ENCODE measurements at regions not wholly inside any gene's neighbourhood (a gene's known extent, or its start where the extent isn't known, plus 50 kb on each side); places are given as distances from the start of the nearest gene placed in this dataset.

DNA sequence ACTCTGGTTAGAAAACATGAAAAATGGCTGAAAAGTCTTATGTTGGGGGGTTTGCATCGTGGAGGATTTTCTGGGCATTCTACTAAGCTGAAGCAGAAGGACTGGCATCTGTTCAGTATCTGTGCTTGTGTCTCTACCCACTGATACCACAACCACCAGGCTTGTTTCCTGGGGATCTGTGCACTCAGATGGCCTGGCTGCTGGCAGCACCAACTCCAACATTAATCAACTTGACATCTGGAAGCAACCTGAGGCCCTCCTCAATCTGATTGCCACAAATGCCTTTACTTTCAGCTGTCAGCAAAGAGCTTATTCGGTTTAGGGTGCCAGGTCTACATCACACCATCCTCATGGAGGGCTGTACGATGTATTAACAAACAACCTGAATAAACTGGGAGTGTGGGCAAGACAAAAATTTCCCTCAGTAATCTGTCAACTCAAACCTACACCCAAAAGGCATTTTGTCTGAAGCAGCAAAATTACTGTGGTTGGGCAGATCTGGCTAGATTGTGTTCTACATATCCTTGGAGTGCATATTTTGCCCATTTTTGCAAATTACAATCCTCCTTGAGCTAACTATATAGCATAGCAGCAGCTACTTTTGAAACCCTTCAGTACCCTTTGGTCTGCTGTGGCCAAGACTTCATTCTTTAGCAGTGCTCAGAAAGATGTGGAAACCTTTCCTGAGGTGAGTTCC lies 74.6 kb downstream of the FOXD1 start:
- DNase-seq: no peak

DNA sequence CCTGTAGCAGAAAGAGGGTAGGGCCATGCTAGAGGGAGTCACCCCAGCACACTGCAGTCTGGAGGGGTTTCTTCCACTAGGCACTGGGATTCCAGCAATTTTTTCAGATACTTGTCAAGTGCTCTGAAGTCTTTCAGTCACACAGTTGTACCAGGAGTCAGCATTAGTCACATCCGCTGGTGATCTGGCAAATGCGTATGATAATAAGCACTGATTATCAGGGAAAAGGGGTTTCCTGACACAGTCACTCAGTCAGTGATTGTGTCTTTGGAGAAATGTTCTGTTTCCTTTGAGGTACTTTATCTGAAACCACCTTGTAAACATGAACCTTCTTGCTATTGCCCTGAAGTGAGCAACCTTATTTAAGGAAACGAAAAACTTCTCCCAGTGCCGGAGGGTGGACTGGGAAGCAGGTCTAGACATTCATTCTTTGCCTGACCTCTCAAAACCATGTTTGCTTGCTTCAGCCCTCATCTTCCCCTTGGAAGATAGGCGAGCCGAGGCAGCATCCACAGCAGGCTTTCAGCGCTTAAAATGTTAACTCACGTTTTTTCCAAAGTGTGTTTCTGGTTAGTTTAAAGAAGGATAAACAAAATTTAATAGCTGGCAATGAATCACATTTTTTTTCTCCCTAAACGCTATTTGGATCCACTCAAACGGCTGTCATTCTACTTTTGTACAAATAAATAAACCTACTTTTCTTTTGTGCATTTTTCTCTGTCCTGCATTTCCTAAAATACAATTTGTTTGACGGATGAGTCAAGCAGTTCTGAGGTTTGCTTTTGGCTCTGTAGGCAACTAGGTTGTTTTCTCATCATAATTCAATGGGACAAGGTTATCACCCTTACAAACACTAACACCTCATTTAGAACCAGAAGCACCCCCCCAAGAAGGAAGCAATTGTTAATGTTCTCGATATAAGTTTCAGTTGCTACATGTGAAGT lies 77.7 kb downstream of the FOXD1 start:
- no peak for DNase-seq

DNA sequence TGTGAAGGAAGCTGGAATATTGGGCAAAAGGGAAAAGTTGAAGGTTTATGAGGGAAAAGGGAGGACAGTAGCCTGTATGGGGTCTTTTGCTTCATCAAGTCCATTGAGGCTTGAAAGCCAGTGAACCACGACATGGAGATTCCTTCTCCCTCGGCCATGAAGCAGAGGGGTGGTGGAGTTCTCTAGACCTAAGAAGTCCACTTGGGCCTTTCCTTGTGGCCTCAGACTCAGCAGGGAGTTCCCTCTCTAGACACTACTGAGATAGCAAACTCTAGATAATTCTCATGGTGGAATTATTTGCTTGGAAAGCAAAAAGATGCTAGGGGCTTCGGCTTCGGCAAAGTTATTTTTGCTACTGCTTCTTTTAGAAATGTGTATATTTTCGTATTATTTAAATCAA lies 78.5 kb downstream of the FOXD1 start:
- no peak for DNase-seq

DNA sequence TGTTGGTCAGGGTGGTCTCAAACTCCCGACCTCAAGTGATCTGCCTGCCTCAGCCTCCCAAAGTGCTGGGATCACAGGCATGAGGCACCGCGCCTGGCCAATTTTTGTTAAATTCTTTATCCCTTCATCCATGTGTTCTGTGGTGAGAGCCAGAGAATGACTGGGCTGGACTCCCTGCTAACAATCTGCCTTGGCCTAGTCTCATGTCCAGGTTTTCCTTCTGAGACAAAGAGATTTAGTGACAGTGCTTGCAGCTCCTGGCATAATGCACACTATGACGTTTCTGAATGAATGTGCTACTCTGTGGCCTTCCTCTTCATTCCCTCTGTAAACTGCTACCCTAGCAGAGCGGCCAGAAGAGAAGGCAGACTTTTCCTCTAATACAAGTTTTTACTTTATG lies 79.3 kb downstream of the FOXD1 start:
- DNase-seq: no peak

DNA sequence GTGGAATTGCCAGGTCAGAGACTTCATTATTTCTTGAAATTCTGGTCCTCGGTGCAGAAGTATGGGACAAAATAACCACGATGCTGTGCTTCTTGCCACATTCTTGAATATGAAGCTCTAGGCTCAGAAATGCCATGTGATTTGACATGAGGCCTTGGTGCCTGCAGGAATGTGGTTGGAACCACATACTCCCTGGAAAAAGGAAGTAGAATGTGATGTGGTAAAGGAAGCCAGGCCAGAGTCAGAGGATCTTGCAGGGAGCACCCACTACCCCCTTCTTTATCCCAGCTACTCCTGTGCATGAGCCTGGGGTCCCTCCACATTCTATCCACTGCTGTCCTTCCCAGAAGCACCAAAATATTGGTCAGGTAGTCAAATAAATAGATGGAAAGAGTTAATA lies 80.9 kb downstream of the FOXD1 start:
- no peak for DNase-seq

DNA sequence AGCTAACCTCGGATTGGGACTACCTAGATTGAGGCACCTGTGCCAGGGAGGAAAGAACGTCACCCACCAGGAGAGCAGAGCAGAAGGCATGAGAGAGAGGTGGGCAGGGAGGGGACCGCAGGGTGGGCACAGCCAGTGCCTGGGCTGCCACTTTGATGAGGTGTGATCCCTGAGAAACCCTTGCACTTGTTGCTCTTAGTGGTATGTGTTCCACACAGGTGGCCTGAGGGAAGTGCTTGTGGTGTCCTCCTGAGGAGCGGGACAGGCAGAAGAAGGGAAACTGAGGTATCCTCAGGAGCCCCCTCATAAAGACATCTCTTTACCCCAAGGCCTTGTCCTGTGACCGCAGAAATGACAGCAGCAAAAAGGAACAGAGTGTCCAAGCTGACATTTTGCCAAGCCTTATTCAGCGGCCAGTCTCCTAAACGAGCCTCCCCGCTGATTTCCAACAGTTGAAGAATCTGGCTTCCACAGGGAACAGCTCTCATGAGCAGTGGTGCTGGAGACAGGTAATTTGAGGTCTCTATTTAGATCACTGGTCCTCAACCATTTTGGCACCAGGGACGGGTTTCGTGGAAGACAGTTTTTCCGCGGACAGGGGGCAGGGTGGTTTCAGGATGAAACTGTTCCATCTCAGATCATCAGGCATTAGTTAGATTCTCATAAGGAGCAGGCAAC lies 82.4 kb downstream of the FOXD1 start:
- no peak for DNase-seq

DNA sequence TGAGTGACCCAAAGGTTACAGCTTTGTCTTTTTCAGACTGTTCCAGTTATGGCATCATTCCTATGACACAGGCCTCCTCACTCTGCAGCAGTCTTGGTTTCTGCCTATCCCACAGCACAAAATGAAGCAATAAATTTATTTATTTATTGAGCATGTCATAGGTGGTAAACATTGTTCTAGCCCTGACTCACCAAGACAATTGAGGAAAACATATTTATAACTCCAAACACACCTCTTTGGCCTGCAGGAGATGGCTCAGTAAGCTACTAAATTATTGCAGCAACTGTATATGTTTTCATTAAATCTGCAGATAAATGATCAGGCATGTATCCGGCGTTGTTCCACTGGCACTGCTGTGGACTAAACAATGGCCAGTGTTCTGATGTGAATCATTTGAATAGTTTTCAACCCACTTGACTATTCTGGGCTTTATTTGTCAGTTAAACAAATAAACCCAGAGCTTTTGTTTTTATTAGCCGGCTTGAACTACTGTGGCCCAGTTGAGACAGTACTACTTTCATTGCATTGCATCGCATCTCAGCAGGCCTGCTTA lies 83.2 kb downstream of the FOXD1 start:
- DNase-seq: peak; percentile 6

DNA sequence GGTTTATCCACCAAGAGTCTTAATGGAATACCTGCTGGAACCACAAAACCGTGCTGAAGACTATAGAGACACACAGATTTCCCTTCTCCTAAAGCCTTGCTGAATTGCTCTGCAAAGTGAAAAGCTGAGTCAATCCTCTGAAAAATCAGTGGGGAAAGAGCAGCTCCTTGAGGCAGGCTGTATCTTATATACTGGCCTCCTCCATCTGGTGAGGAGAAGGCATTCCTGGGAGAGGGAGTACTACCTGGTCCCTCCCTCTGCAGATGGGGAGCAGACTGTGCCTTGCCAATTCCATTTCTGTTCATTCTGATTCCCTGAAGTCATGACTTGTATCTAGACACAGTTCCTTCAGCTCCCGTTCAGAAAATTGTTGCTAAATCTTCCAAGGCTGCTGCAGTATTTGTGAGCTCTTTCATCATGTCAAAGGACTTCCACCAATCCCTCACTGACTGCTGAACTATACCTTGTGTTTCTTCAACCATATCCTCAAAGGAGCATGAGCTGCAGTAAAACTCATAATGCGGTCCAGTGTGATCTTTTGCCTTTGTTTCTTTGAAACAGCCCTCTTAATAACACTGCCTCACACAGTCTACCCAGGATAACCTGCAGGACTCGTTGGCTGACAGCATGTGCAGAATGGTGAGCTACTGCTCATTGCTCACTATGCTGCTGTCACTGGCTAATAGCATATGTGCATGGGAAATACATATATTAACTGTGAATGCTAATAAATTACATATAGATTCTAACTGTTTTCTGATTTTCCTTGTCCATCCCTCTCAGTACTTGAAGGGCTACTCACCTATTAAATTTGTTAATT lies 84.5 kb downstream of the FOXD1 start:
- DNase-seq: no peak

DNA sequence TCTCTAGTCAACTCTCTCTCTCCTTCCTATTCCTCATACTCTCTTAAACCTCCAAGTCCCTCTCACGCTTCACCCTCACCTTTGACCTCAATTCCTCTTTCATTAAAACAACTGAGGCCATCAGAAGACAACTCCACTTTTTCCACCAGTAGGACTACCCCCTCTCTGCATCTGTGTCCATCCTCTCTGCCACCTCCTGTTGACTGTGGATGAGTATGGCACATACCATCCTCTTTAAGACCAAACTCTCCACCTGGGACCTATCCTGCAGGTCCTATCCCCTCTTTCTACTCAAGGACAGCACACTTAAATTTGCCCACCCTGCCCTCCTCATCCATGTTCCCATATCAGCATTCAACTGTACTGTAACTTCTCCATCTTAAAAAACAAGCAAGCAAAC lies 89.2 kb downstream of the FOXD1 start:
- DNase-seq: no peak

DNA sequence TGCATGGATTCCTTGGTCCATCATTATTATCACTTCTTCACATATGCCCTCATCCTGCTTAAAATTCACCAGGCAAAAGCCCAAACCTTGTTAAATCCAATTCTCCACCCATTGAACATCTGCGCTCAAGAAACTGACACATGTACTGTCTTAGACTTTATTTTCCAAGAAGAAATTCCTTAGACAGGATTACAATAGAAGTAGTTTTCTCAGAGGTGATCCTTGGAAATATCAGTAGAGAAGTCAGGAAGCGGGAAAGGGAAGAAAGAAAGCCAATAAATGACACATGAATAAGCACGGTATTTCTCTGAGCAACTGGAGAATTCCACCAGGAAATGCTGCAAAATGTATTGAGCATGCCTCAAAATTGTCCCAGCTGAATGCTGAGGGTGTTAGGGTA lies 90.2 kb downstream of the FOXD1 start:
- no peak for DNase-seq

DNA sequence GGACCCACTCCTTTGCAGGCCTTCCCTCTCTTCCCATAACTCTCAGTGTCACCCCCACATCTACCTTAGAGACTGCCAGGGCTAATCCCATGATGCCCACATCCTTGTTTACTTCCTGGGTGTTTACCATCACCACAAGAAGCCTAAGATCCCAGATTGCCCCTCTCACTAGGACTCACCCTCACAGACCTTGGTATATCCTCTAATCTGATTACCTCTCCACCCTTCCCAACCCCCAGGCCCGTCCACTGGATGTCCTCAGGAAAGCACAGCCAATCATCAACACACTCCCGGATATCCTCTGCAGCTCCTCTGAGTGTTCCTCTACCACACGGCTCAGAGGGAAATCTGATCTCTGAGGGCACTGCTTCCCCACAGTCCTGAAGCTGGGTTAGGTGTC lies 91.0 kb downstream of the FOXD1 start:
- DNase-seq: no peak

DNA sequence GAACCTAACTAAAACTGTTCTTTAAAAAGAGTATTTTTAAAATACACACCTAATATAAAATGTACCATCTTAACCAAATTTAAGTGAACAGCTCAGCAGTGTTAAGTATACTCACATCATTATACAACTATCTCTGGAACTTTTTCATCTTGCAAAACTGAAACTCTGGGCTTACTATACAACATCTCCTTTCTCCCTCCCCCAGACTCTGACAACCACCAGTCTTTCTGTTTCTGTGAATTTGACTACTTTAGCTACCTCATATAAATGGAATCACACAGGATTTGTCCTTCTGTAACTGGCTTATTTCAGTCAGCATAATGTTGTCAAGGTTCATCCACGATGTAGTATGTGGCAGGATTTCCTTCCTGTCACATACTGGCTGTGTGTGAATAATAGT lies 93.5 kb downstream of the FOXD1 start:
- no peak for DNase-seq

DNA sequence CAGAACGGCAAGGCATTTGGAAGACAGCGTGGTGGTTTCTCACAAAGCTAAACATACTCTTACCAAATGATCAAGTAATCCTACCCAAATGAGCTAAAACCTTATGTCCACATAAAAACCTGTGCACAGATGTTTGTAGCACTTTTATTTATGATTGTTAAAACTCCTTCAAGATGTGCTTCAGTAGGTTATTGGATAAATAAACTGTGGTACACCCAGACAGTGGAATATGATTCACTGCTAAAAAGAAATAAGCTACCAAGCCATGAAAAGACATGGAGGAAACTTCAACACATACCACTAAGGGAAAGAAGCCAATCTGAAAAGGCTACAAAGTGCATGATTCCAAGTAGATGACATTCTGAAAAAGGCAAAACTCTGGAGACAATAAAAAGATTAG lies 94.2 kb downstream of the FOXD1 start:
- no peak for DNase-seq

DNA sequence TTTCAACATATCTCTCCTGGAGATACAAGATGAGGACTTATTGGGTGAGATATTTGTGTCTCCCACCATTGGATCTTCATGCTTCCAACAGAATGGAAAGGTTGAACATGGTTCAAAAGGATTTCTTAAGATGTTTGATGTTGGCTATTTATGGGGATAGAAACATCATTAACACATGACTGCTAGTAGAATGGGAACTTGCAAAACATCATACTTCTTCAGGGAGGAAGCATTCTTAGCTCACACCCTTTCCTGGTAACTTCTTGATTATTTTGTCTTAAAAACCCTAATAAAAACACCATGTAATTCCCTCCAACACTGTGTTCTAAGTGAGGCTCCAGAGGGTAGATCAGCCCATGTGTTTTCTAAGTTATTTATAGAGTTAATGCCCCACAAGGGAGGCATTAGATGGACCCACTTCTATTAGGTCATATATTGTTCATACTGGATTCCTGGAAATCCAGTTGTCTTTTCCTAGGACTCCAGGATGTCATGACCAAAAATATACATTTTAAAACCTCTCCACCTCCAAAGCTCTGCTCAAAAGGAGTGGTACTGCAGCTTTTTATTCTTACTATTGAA lies 95.8 kb downstream of the FOXD1 start:
- DNase-seq: no peak

DNA sequence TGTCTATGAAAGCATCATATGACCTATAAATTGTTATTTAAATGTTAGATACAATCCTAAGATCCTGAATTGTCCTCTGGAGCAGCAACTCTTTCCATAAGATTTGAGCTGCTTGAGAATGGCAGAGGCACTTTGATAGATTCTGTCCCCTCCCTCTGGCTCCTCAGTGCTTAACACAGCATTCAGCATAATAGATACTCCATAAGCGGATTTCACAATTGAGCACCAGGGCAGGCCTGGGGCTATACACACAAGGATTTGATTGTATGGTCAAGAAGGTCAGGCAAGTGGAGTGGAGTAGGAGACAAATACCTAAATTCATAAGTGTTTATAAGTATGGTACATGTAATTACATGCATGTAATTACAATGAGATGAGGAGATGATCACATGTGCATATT lies 96.3 kb downstream of the FOXD1 start:
- DNase-seq: no peak

DNA sequence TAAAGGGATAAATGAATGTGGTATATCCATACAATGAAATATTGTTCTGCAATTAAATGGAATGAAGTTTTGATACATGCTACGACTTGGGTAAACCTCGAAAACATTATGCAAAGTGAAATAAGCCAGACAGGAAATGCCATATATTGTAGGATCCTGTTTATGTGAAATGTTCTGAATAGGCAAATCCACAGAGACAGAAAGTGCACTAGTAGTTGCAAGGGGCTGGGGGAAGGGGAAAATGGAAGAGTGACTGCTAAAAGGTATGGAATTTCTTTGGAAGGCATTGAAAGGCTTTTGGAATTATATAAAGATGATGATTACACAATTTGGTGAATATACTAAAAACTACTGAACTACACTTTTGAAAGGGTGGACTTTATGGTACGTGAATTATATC lies 97.0 kb downstream of the FOXD1 start:
- DNase-seq: no peak

DNA sequence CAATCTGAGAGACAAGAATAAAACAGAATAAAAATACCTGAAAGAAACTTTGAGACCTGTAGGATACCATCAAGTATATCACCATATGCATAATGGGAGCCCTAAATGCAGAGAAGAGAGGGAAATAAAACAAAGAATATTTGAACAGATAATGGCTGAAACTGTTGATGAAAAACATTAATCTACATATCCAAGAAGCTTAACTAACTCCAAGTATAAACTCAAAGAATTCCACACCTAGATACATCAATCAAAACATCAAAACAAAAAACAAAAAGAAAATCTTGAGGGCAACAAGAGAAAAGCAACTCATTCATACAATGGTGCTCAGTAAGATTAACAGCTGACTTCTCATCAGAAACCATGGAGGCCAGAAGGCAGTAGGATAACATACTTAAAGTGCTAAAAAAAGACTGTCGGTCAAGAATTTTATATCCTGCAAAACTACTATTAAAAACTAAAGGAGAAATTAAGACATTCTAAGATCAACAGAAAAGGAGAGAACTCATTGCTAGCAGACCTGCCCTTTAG lies 101.6 kb downstream of the FOXD1 start:
- DNase-seq: no peak

DNA sequence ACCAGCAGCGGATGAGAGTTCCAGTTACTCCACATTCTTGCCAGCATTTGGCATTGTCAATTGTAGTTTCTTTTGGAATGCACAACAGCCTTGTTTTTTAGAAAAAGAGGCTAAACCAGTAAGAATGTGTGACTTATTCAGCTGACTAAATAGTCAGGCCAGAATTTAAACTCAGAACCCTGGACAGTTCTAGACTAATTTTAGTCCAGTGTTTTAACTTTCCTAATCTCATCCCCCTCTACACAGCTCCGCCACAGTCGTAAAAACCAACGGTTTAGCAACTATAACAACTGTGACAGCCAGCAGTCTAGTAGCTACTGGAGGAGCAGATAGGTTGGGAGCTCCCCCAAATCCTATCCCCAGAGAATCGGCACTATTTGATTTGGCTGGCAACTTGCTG lies 103.7 kb downstream of the FOXD1 start:
- no peak for DNase-seq

DNA sequence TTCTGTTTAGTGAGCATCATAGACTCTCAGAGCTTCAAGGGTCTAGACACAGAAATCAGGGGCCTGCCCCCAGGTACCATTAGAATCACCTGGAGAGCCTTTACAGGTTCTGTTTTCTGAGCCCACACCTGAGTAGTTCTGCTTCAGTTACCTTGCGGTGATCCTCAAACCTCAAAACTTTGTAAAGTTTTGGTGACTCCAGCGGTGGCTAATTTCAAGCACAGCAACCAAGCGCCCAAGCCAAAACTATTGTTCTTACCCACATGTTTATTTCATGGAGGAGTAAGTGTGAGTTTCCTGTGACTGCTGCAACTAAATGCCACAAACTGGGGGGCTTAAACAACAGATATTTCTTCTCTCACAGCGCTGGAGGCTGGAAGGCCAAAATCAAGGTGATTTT lies 108.9 kb downstream of the FOXD1 start:
- no peak for DNase-seq

DNA sequence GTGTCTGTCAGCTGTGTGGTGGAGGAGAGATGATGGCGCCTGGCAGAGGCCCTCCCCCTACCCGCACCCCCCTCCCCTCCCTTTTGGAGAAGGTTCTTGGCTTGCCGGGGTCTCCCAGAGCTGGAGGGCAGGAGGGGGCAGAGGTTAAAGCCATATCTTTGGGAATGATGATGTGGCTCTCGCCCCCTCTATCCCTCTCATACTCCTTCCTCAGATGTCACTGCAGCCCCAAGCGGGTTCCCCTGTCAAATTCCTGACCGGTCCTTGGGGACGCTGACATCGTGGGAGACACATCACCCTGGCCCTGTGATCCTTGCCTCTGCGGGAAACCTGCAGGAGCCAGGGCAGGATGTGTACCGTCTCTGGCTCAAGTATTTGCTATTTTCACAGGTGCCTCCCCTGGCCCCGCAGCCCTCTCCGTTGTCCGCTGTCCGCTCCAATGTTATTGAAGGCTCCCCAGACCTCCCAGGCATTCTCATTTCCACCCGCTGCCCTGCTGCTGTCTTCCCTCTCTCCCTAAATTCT lies 109.5 kb downstream of the FOXD1 start:
- DNase-seq: no peak

DNA sequence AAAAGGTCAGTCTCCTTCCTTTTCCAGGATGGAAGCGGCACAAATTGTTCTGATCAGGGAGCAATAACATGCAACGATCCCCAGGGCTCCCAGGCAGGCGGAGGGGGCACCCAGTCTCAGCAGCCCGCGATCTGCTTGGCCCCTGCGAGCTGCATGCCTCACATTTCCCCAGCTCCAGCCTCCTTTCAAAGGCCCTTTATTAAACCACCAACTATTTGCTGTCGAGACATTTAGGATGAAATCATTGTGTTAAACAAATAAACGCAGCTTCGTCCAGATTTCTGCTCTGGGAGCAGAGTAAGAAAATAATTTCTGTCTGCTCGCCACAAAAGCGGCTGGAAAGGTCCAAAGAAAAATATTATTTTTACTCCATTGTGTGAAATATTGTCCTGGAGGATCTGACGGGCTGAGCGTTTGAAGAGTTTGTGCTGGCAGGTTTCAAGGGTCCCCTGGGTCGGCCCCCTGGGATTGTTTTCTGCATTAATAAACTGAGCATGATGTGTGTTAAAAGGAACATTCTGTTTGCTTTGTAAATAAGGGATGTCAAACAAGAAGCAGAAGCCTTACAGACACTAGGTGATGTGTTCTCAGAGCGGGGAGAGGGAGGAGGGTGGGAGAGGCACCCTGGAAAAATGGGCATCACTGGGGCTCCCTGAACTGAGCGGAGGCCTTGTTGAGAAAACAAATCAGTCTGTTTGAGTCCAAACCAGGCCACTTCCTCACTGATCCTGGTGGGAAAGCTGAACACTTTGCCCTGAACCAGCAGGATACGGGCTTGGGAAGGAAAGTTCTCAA lies 110.1 kb downstream of the FOXD1 start:
- DNase-seq: peak; percentile 43

All from DMS153 (cell line).